OCI-LY7 (cell line): ENCODE measurements at regions not wholly inside any gene's neighbourhood (a gene's known extent, or its start where the extent isn't known, plus 50 kb on each side); places are given as distances from the start of the nearest gene placed in this dataset.

Experiments
- BruUV-seq: library from RNA; stranded (reverse); fragments of 400-500 nt; replicated peaks from 2 replicates; lab custom pipeline; 2021; lab: Mats Ljungman, UMichigan
- CTCF ChIA-PET: fragments of 300-600 bp; sonication (Branson Sonifier 250); formaldehyde crosslinking; loops from one replicate; lab custom pipeline; 2022; ENCODE audit warnings: antibody characterized with exemption; ENCODE audit not compliant: unreplicated experiment; lab: Charles Lee
- POLR2A ChIA-PET: fragments of 300-600 bp; sonication (Branson Sonifier 250); formaldehyde crosslinking; loops from one replicate; lab custom pipeline; 2022; ENCODE audit warnings: antibody characterized with exemption; lab: Charles Lee
- DNase-seq: peaks from one replicate; pipeline ENCODE4 v3.0.0-alpha.2; 2015; ENCODE audit warnings: low spot score
- H2AFZ ChIP-seq: fragments of 200-600 bp; sonication (generic), shearing (Covaris generic); 2 replicates; pipeline ENCODE4 v1.6.1; 2014; ENCODE audit warnings: mild to moderate bottlenecking, antibody characterized with exemption, low read length, moderate library complexity
- H3K27ac ChIP-seq: fragments of 200-600 bp; sonication (generic); 2 replicates; pipeline ENCODE4 v1.5.1; 2014; ENCODE audit warnings: mixed run types, low read depth, mild to moderate bottlenecking, moderate library complexity, low read length, inconsistent platforms; ENCODE audit not compliant: poor library complexity, severe bottlenecking
- H3K36me3 ChIP-seq: fragments of 200-600 bp; sonication (generic); 2 replicates; pipeline ENCODE4 v1.6.1; 2014; ENCODE audit warnings: mild to moderate bottlenecking, antibody characterized with exemption, low read length, moderate library complexity, mixed read lengths; ENCODE audit not compliant: insufficient read depth
- H3K4me1 ChIP-seq: fragments of 200-600 bp; sonication (generic); 2 replicates; pipeline ENCODE4 v1.5.1; 2014; ENCODE audit warnings: mild to moderate bottlenecking, low read length; ENCODE audit not compliant: insufficient read depth, poor library complexity, severe bottlenecking
- H3K4me2 ChIP-seq: fragments of 200-600 bp; sonication (generic); 2 replicates; pipeline ENCODE4 v1.6.1; 2014; ENCODE audit warnings: mild to moderate bottlenecking, low read length
- H3K4me3 ChIP-seq: fragments of 200-600 bp; sonication (generic); 2 replicates; pipeline ENCODE4 v1.5.1; 2014; ENCODE audit warnings: mild to moderate bottlenecking, low read depth, low read length; ENCODE audit not compliant: poor library complexity, severe bottlenecking
- H3K79me2 ChIP-seq: fragments of 200-600 bp; sonication (generic); 2 replicates; pipeline ENCODE4 v1.6.1; 2016; ENCODE audit warnings: low read depth, mild to moderate bottlenecking, low read length, moderate library complexity, mixed read lengths; ENCODE audit not compliant: insufficient read depth
- H3K9me2 ChIP-seq: fragments of 200-600 bp; sonication (generic); 2 replicates; pipeline ENCODE4 v1.6.1; 2016; ENCODE audit warnings: mild to moderate bottlenecking, low read length, mixed read lengths; ENCODE audit not compliant: insufficient read depth
- H3K9me3 ChIP-seq: fragments of 200-600 bp; sonication (generic); 2 replicates; pipeline ENCODE4 v1.6.1; 2014; ENCODE audit warnings: mild to moderate bottlenecking, mixed run types, low read length, mixed read lengths
- H4K20me1 ChIP-seq: fragments of 200-600 bp; sonication (generic); 2 replicates; pipeline ENCODE4 v1.6.1; 2014; ENCODE audit warnings: mild to moderate bottlenecking, antibody characterized with exemption, low read length, moderate library complexity, mixed read lengths; ENCODE audit not compliant: insufficient read depth
- CTCF ChIP-seq: fragments of 200-600 bp; sonication (generic); conservative IDR thresholded peaks from 2 replicates; pipeline ENCODE4 v1.5.1; 2014; ENCODE audit warnings: mild to moderate bottlenecking, antibody characterized with exemption, low read length, moderate library complexity, mixed read lengths
- EZH2phosphoT487 ChIP-seq: fragments of 200-600 bp; sonication (generic); IDR thresholded peaks from 2 replicates; pipeline ENCODE4 v1.6.1; 2018; ENCODE audit warnings: low read depth, borderline replicate concordance, mild to moderate bottlenecking, mixed run types, antibody characterized with exemption, low read length, moderate library complexity, mixed read lengths
- intact Hi-C: fragments of 100-400 bp; cut with micrococcal nuclease; formaldehyde crosslinking; loops from one replicate; pipeline ENCODE4 v1.10.0; 2022; ENCODE audit not compliant: unreplicated experiment

- BruUV-seq = no TSS peak
- Histone ChIP-seq H3K36me3 (no peaks in the 10 kb centered on the region), H3K9me3 (no peaks in the 10 kb centered on the region), H3K4me1 (no peaks in the 10 kb centered on the region), H3K4me3 (no peak overlapping the region), H3K79me2 (no peaks in the 10 kb centered on the region), H2AFZ (no peak overlapping the region), H4K20me1 (no peaks in the 10 kb centered on the region), H3K4me2 (no peak overlapping the region), H3K9me2 (no peaks in the 10 kb centered on the region), H3K27ac (no peak overlapping the region)
- no peak for TF ChIP-seq CTCF
- ChIA-PET CTCF (no interaction called here), POLR2A (no interaction called here)
- intact Hi-C loops = no loop called here
- no peak for DNase-seq
Observed at GRCh38 chr16:80048250-80048649, 447.7 kb upstream of the MAF start.

- no peaks in the 10 kb centered on the region for H4K20me1 ChIP-seq
- no TSS peak for BruUV-seq
- POLR2A ChIA-PET = no interaction called here
Observed at GRCh38 chr16:80047842-80048241, 447.3 kb upstream of the MAF start.

GRCh38 chr16:80046848-80047247 lies 446.3 kb upstream of the MAF start:
- H3K9me3 ChIP-seq = no peaks in the 10 kb centered on the region
- BruUV-seq = no TSS peak
- TF ChIP-seq CTCF (no peak), EZH2phosphoT487 (no peak)
- H3K36me3 ChIP-seq = no peaks in the 10 kb centered on the region
- H3K9me2 ChIP-seq = no peaks in the 10 kb centered on the region
- no peaks in the 10 kb centered on the region for H3K4me1 ChIP-seq
- H3K4me3 ChIP-seq = no peak overlapping the region
- intact Hi-C loops = no loop called here
- ChIA-PET POLR2A (no interaction called here), CTCF (no interaction called here)
- no peaks in the 10 kb centered on the region for H4K20me1 ChIP-seq
- H3K4me2 ChIP-seq = no peak overlapping the region
- H3K27ac ChIP-seq = no peak overlapping the region
- no peak overlapping the region for H2AFZ ChIP-seq
- no peaks in the 10 kb centered on the region for H3K79me2 ChIP-seq
- no peak for DNase-seq

More at GRCh38 chr16:80047842-80048241, 447.3 kb upstream of the MAF start:
- intact Hi-C loops = no loop called here
- no peak for DNase-seq
- H3K4me2 ChIP-seq = no peak overlapping the region
- TF ChIP-seq CTCF (no peak), EZH2phosphoT487 (no peak)
- no peak overlapping the region for H3K4me3 ChIP-seq
- H2AFZ ChIP-seq = no peak overlapping the region
- H3K27ac ChIP-seq = no peak overlapping the region
- no peaks in the 10 kb centered on the region for H3K9me2 ChIP-seq
- H3K36me3 ChIP-seq = no peaks in the 10 kb centered on the region
- H3K79me2 ChIP-seq = no peaks in the 10 kb centered on the region
- no peaks in the 10 kb centered on the region for H3K9me3 ChIP-seq
- CTCF ChIA-PET = no interaction called here
- no peaks in the 10 kb centered on the region for H3K4me1 ChIP-seq
